IPS DF 6.9 (cell line): ENCODE measurements at regions not wholly inside any gene's neighbourhood (a gene's known extent, or its start where the extent isn't known, plus 50 kb on each side); places are given as distances from the start of the nearest gene placed in this dataset.

Source experiments
- DNase-seq: peaks from one replicate; pipeline ENCODE4 v3.0.0-alpha.2; 2013; ENCODE audit warnings: low read depth, low spot score
- H3K27ac ChIP-seq: one replicate; pipeline ENCODE4 v1.5.1; 2013; ENCODE audit warnings: low read length, control low read depth
- H3K27me3 ChIP-seq: 2 replicates; pipeline ENCODE4 v1.6.1; 2013; ENCODE audit warnings: mild to moderate bottlenecking, low read length; ENCODE audit not compliant: control insufficient read depth, insufficient read depth
- H3K36me3 ChIP-seq: 2 replicates; pipeline ENCODE4 v1.6.1; 2013; ENCODE audit warnings: low read length; ENCODE audit not compliant: control insufficient read depth, insufficient read depth
- H3K4me1 ChIP-seq: 2 replicates; pipeline ENCODE4 v1.6.1; 2013; ENCODE audit warnings: low read length; ENCODE audit not compliant: control insufficient read depth, insufficient read depth
- H3K4me3 ChIP-seq: 2 replicates; pipeline ENCODE4 v1.5.1; 2013; ENCODE audit warnings: mild to moderate bottlenecking, low read length
- H3K9me3 ChIP-seq: 2 replicates; pipeline ENCODE4 v1.6.1; 2013; ENCODE audit warnings: low read length, inconsistent platforms; ENCODE audit not compliant: control insufficient read depth, insufficient read depth
- WGBS: extraction: QIAGEN DNeasy Blood & Tissue Kit; methylation state at CpG from one replicate; pipeline ENCODE4 v1.1.7; 2013; ENCODE audit warnings: mixed read lengths, missing lambda C conversion rate; ENCODE audit not compliant: insufficient read length, insufficient coverage; 5-methylcytosine and 5-hydroxymethylcytosine counted together

DNA sequence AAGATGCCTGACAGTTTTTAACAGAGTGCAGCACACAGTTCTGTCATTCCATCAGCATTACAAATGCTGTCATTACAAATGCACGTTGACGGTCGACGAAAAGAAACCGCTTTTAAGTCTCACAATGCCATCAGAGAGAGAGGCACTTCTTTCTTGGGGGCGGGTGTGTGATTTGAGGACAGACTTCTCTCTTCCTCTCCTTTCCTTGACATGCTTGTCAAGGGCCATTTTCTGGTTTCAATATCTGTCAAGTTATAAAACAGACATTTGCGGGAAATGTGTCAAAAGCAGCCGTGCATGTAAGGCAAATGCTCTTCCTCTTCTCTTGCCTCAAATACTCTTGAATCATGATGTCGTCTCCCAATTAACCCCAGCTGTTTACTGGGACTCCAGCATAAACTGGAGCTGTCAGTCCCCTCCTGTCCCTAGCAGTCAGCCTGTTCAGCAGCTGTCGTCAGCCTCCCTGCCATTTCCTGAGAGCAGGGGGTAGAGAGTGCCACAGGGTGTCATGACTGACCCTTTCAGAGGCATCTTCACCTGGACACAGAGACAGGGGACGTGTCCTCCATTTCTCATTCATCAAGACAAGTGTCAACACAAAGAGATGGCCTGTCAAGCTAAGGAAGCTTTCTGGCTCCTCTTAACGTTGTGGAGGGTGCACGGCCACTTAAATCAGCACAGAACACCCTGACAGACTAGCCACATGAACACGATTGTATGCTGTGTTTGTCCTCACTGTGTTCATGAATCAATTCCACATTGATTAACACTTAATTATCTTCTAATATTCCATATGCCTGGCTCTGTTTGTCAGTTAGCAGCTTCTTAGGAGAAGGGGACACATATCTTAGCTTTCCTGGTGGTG lies 305.4 kb upstream of the RAB6C start:
- WGBS: no CpG with 5 or more reads among the region's 14 CpGs
- DNase-seq: no peak
- no peaks in the 10 kb centered on the region for H3K36me3 ChIP-seq
- H3K27me3 ChIP-seq: no peaks in the 10 kb centered on the region
- no peaks in the 10 kb centered on the region for H3K4me1 ChIP-seq
- no peak overlapping the region for H3K4me3 ChIP-seq
- H3K27ac ChIP-seq: no peak overlapping the region
- no peaks in the 10 kb centered on the region for H3K9me3 ChIP-seq

GRCh38 chr2:129678751-129679150 lies 300.7 kb upstream of the RAB6C start:
- no peak for DNase-seq
- Histone ChIP-seq H3K9me3 (no peaks in the 10 kb centered on the region), H3K27me3 (no peaks in the 10 kb centered on the region), H3K4me1 (no peaks in the 10 kb centered on the region), H3K27ac (no peak overlapping the region), H3K36me3 (no peaks in the 10 kb centered on the region), H3K4me3 (no peak overlapping the region)
- no CpG with 5 or more reads among the region's 9 CpGs for WGBS

DNA sequence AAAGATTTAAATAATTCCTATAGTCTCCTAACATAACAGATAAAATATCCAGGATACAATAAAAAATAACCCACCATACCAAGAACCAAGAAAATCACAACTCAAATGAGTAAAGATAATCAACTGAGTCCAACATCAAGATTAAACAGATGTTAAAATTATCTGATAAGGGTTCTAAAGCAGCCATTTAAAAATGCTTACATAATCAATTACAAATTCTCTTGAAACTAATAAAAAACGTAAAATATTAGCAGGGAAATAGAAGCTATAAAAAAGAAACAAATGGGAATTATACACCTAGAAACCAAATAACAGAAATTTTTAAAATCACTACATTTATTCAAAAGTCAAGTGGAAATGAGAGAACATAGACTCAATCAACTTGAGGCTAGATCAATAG lies 297.7 kb upstream of the RAB6C start:
- H3K27me3 ChIP-seq: no peaks in the 10 kb centered on the region
- DNase-seq: no peak
- no peaks in the 10 kb centered on the region for H3K4me1 ChIP-seq
- no CpG with 5 or more reads among the region's 1 CpG for WGBS
- H3K36me3 ChIP-seq: no peaks in the 10 kb centered on the region
- H3K27ac ChIP-seq: no peak overlapping the region
- H3K4me3 ChIP-seq: no peak overlapping the region
- H3K9me3 ChIP-seq: no peaks in the 10 kb centered on the region

DNA sequence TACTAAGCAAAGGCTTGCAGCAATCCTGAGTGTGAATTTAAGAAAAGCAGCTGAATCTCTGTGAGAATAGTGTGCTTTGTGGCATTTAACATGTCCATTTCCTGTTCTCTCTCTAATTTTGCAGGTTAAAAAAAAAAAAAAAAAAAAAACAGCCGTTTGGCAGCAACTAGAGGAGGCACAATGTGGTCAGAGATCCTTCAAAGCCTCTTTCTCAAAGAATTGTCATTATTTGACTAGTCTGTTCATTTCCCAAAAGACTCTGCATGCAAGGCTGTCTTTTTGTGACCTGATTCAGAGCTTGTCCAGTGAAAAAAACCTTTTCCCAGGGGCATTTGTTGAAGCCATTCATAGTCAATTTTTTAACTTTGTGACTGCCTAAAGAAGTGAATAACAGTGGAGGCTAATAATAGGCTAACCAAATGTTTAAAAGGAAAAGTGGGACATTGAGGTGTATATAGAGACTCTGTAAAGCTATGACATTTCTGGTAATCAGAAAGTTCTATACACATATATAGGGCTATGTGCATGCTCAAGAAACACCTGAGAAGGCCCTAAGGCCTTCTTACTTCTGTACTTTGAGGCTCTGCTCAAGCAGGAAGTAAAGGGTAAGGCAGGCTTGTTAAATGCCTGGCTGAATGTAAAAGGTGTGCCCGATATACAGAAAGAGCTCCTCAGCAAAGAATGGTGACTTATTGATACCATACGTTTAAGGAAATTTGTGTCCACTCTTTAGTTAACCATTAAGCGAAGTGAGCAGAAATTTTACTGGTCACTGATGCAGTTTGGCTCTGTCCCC lies 289.6 kb upstream of the RAB6C start:
- H3K9me3 ChIP-seq: no peaks in the 10 kb centered on the region
- H3K27ac ChIP-seq: no peak overlapping the region
- H3K27me3 ChIP-seq: no peaks in the 10 kb centered on the region
- H3K4me3 ChIP-seq: no peak overlapping the region
- no peaks in the 10 kb centered on the region for H3K4me1 ChIP-seq
- no peak for DNase-seq
- H3K36me3 ChIP-seq: no peaks in the 10 kb centered on the region
- WGBS: no CpG with 5 or more reads among the region's 4 CpGs

DNA sequence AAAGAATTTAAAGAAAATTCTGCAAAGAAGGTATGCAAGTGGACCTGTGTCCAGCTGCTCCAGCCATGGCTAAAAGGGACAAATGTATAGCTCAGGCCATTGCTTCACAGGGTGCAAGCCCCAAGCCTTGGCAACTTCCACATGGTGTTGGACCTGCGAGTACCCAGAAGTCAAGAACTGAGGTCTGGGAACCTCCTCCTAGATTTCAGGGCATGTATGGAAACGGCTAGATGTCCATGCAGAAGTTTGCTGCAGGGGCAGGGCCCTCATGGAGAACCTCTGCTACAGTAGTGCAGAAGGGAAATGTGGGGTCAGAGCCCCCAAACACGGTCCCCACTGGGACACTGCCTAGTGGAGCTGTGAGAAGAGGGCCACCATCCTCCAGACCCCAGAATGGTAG lies 284.0 kb upstream of the RAB6C start:
- Histone ChIP-seq H3K4me1 (no peaks in the 10 kb centered on the region), H3K36me3 (no peaks in the 10 kb centered on the region), H3K27me3 (no peaks in the 10 kb centered on the region), H3K9me3 (no peaks in the 10 kb centered on the region), H3K27ac (no peak overlapping the region), H3K4me3 (no peak overlapping the region)
- no CpG with 5 or more reads among the region's 3 CpGs for WGBS
- no peak for DNase-seq

DNA sequence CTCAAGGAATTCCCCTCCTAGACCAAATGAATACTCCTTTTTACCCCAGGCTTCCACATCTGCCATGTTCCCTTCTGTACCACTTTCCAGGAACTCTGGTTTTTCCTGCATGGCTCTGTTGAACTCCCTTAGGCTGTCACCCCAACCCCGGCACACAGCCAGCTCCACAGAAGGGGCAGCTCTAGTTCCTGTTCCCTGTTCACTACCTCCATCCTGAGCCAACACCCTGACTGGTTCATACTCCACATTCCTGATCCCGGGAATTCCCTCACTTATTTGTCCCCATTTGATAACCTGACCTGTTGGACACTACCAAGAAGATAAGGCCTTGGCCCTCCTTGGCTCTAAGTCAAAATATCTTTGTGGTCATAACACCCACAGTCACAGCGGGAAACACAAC lies 280.9 kb upstream of the RAB6C start:
- WGBS: no CpG with 5 or more reads among the region's 3 CpGs
- DNase-seq: no peak
- Histone ChIP-seq H3K9me3 (no peaks in the 10 kb centered on the region), H3K36me3 (no peaks in the 10 kb centered on the region), H3K27ac (no peak overlapping the region), H3K4me3 (no peak overlapping the region), H3K4me1 (no peaks in the 10 kb centered on the region), H3K27me3 (no peaks in the 10 kb centered on the region)

DNA sequence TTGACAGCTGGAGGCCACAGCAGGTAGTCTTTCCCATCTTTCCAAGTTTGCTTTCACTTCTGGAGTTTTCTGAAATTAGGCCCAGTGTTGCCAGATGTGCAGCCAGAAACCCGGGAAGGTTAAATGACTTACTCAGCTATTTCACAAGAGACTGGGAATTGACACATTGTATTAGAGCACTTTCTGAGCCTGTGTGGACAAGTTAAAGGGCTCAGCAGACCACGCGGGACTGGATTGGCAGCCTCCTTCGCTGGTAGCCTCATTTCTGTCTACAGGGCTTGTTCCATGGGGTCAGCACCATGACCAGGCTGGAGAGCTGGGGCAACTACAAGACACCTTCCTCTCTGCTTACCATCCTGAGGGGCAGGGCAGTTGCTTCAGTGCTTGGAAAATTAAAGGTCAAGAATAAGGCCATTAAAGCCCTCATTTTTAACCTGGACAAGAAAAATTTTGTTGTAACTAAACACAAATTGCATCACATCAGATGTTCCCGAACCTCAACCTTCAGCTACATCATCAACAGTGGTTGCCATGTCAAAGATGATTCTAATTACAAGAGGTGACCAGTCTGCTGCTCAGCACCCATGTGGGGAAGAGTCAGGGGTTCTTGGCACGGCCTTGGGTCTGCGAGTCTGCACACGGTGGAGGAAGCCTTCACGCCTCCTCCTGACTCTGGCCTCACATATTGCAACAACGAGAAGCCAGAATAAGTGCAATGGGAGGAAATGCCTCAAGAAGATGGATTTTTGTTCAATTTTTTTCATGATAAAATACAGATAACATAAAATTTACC lies 279.5 kb upstream of the RAB6C start:
- no peaks in the 10 kb centered on the region for H3K9me3 ChIP-seq
- no peaks in the 10 kb centered on the region for H3K4me1 ChIP-seq
- no peak overlapping the region for H3K4me3 ChIP-seq
- H3K27me3 ChIP-seq: no peaks in the 10 kb centered on the region
- no CpG with 5 or more reads among the region's 10 CpGs for WGBS
- no peaks in the 10 kb centered on the region for H3K36me3 ChIP-seq
- H3K27ac ChIP-seq: no peak overlapping the region
- no peak for DNase-seq

GRCh38 chr2:129702416-129703176 lies 276.9 kb upstream of the RAB6C start:
- WGBS: no CpG with 5 or more reads among the region's 4 CpGs
- no peak for DNase-seq

DNA sequence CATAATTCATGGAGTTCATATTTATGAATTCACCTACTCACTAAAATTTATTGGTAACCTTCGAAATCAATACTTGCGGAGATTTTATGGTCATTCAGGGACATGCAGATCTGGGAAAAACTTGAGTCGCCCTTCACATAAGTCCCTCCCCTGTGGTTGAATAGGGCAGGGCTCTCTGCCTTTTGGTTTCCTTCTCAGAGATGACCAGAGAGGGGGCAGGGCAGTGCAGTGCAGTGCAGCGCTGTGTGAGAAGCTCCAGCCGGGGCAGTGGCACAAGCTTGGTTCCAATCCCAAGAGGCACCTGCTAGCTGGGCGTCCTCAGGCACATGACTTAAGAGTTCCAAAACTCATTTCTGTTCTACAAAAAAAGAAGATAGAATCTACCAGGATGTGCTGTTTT lies 274.4 kb upstream of the RAB6C start:
- WGBS: no CpG with 5 or more reads among the region's 6 CpGs
- no peaks in the 10 kb centered on the region for H3K36me3 ChIP-seq
- H3K4me1 ChIP-seq: peaks cover 2% of the 10 kb centered on the region
- H3K27ac ChIP-seq: no peak overlapping the region
- H3K4me3 ChIP-seq: no peak overlapping the region
- DNase-seq: no peak
- H3K27me3 ChIP-seq: no peaks in the 10 kb centered on the region
- H3K9me3 ChIP-seq: no peaks in the 10 kb centered on the region

More at GRCh38 chr2:129702416-129703176, 276.9 kb upstream of the RAB6C start:
- Histone ChIP-seq H3K27ac (no peak overlapping the region), H3K36me3 (no peaks in the 10 kb centered on the region), H3K27me3 (no peaks in the 10 kb centered on the region), H3K4me3 (no peak overlapping the region), H3K9me3 (no peaks in the 10 kb centered on the region), H3K4me1 (no peaks in the 10 kb centered on the region)

DNA sequence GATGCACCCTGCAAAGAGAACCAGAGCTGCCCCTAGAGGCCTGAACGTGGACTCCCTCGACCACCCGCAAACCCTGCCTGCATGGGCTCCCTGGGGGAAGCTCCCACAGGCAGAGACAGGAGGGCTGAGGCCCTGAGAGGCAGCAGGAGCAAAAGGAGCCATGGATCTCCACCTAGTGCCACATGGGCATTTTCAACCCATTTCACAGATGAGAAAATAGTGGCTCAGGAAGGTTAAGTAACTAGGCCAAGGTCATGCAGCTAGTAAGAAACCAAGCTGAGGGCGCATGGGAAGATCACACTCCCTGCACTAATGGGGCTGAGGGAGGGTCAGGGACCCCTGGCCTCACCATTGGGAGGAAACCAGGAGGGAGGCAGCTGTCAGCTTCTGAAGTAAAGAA lies 271.7 kb upstream of the RAB6C start:
- Histone ChIP-seq H3K4me3 (no peak overlapping the region), H3K4me1 (peaks cover 8% of the 10 kb centered on the region), H3K27me3 (no peaks in the 10 kb centered on the region), H3K9me3 (no peaks in the 10 kb centered on the region), H3K36me3 (no peaks in the 10 kb centered on the region), H3K27ac (no peak overlapping the region)
- no CpG with 5 or more reads among the region's 4 CpGs for WGBS
- no peak for DNase-seq
